Neural cell (in vitro differentiated cells): ENCODE measurements at regions not wholly inside any gene's neighbourhood (a gene's known extent, or its start where the extent isn't known, plus 50 kb on each side); places are given as distances from the start of the nearest gene placed in this dataset.

Source experiments
- H2AFZ ChIP-seq: fragments of 200-600, 300-800 bp; sonication (generic), shearing (Covaris generic); 2 replicates; pipeline ENCODE4 v1.6.0; 2014; ENCODE audit warnings: low read depth, mild to moderate bottlenecking, antibody characterized with exemption, low read length, moderate library complexity
- H3F3A ChIP-seq: fragments of 200-600 bp; shearing (Covaris generic); 2 replicates; pipeline ENCODE4 v1.6.1; 2016; ENCODE audit warnings: mild to moderate bottlenecking, moderate library complexity, mixed read lengths, antibody characterized with exemption, low read length; ENCODE audit not compliant: insufficient read depth, poor library complexity, severe bottlenecking
- H3K27ac ChIP-seq: fragments of 200-600, 300-800 bp; sonication (generic), shearing (Covaris generic); 2 replicates; pipeline ENCODE4 v1.5.1; 2014; ENCODE audit warnings: mild to moderate bottlenecking, low read length, moderate library complexity
- H3K27me3 ChIP-seq: fragments of 300-800, 200-600 bp; sonication (generic), shearing (Covaris generic); 2 replicates; pipeline ENCODE4 v1.6.0; 2014; ENCODE audit warnings: mild to moderate bottlenecking, low read depth, low read length, moderate library complexity; ENCODE audit not compliant: insufficient read depth
- H3K36me3 ChIP-seq: fragments of 300-800, 200-600 bp; sonication (generic), shearing (Covaris generic); 2 replicates; pipeline ENCODE4 v1.5.1; 2014; ENCODE audit warnings: mild to moderate bottlenecking, antibody characterized with exemption, low read length, moderate library complexity; ENCODE audit not compliant: insufficient read depth
- H3K4me2 ChIP-seq: fragments of 300-800, 200-600 bp; sonication (generic), shearing (Covaris generic); 2 replicates; pipeline ENCODE4 v1.6.0; 2014; ENCODE audit warnings: mild to moderate bottlenecking, low read length
- H3K4me3 ChIP-seq: fragments of 300-800, 200-600 bp; sonication (generic), shearing (Covaris generic); 2 replicates; pipeline ENCODE4 v1.5.1; 2014; ENCODE audit warnings: mild to moderate bottlenecking, low read length, moderate library complexity
- H3K79me2 ChIP-seq: fragments of 200-600 bp; shearing (Covaris generic); replicated peaks from 2 replicates; pipeline ENCODE4 v1.6.0; 2014; ENCODE audit warnings: mild to moderate bottlenecking, low read length, moderate library complexity; ENCODE audit not compliant: insufficient read depth
- H3K9ac ChIP-seq: fragments of 300-800, 200-600 bp; sonication (generic), shearing (Covaris generic); 2 replicates; pipeline ENCODE4 v1.6.1; 2016; ENCODE audit warnings: mild to moderate bottlenecking, low read length, mixed read lengths
- H3K9me2 ChIP-seq: fragments of 200-600 bp; shearing (Covaris generic); 2 replicates; pipeline ENCODE4 v1.6.1; 2016; ENCODE audit warnings: mild to moderate bottlenecking, low read length, mixed read lengths; ENCODE audit not compliant: insufficient read depth
- H3K9me3 ChIP-seq: fragments of 200-600, 300-800 bp; sonication (generic), shearing (Covaris generic); 2 replicates; pipeline ENCODE4 v1.6.1; 2016; ENCODE audit warnings: mild to moderate bottlenecking, mixed run types, low read length, moderate library complexity, mixed read lengths
- H4K20me1 ChIP-seq: fragments of 200-600 bp; shearing (Covaris generic); 2 replicates; pipeline ENCODE4 v1.6.1; 2016; ENCODE audit warnings: mild to moderate bottlenecking, mixed run types; ENCODE audit not compliant: insufficient read depth
- CTCF ChIP-seq: fragments of 450-650 bp; IDR thresholded peaks from 2 replicates; pipeline ENCODE4 v1.5.1; 2014; ENCODE audit warnings: antibody characterized with exemption, mild to moderate bottlenecking, moderate library complexity; ENCODE audit not compliant: poor library complexity, severe bottlenecking
- EP300 ChIP-seq: fragments of 450-650 bp; conservative IDR thresholded peaks from 2 replicates; pipeline ENCODE4 v1.6.1; 2014; ENCODE audit warnings: antibody characterized with exemption, mild to moderate bottlenecking, moderate library complexity; ENCODE audit not compliant: poor library complexity, severe bottlenecking
- EZH2 ChIP-seq: fragments of 200-600, 300-800 bp; shearing (Covaris generic), sonication (generic); IDR thresholded peaks from 2 replicates; pipeline ENCODE4 v1.6.1; 2014; ENCODE audit warnings: antibody characterized with exemption, low read length, borderline replicate concordance, mild to moderate bottlenecking; ENCODE audit not compliant: insufficient read depth, poor library complexity, severe bottlenecking
- MXI1 ChIP-seq: fragments of 450-650 bp; conservative IDR thresholded peaks from 2 replicates; pipeline ENCODE4 v1.6.1; 2014; ENCODE audit warnings: antibody characterized with exemption, mild to moderate bottlenecking; ENCODE audit not compliant: poor library complexity, severe bottlenecking
- POLR2AphosphoS5 ChIP-seq: IDR thresholded peaks from 2 replicates; pipeline ENCODE4 v1.6.1; 2012
- RAD21 ChIP-seq: fragments of 450-650 bp; conservative IDR thresholded peaks from 2 replicates; pipeline ENCODE4 v1.6.1; 2014; ENCODE audit warnings: antibody characterized with exemption, mild to moderate bottlenecking, moderate library complexity
- REST ChIP-seq: IDR thresholded peaks from 2 replicates; pipeline ENCODE4 v1.6.1; 2012; ENCODE audit warnings: borderline replicate concordance
- SMC3 ChIP-seq: fragments of 450-650 bp; conservative IDR thresholded peaks from 2 replicates; pipeline ENCODE4 v1.6.1; 2014; ENCODE audit warnings: antibody characterized with exemption, mild to moderate bottlenecking, moderate library complexity; ENCODE audit not compliant: poor library complexity
- TAF1 ChIP-seq: IDR thresholded peaks from 2 replicates; pipeline ENCODE4 v1.6.1; 2012; ENCODE audit warnings: low read depth

- Histone ChIP-seq H4K20me1 (no peaks in the 10 kb centered on the region), H3K4me3 (no peak overlapping the region), H3K9ac (no peak overlapping the region), H3K79me2 (no peaks in the 10 kb centered on the region), H3K27me3 (no peaks in the 10 kb centered on the region), H3K9me2 (no peaks in the 10 kb centered on the region), H3K27ac (no peak overlapping the region), H3K4me2 (no peak overlapping the region), H3K9me3 (no peaks in the 10 kb centered on the region), H3K36me3 (no peaks in the 10 kb centered on the region), H3F3A (peaks cover 13% of the 10 kb centered on the region), H2AFZ (no peak overlapping the region)
- TF ChIP-seq CTCF, result no peak
- TF ChIP-seq EZH2, result no peak
- TF ChIP-seq SMC3, result no peak
- no peak for TF ChIP-seq REST
- TF ChIP-seq MXI1, result no peak
- TF ChIP-seq TAF1, result no peak
- TF ChIP-seq EP300, result no peak
- no peak for TF ChIP-seq POLR2AphosphoS5
- TF ChIP-seq RAD21, result no peak
Measured at GRCh38 chr12:124441443-124442194, 125.8 kb downstream of the NCOR2 start.

GRCh38 chr12:124440841-124441381, 126.5 kb downstream of the NCOR2 start:
- H2AFZ ChIP-seq, result no peak overlapping the region
- no peak overlapping the region for H3K4me3 ChIP-seq
- TF ChIP-seq RAD21, result no peak
- TF ChIP-seq REST, result no peak
- no peak for TF ChIP-seq TAF1
- TF ChIP-seq EZH2, result no peak
- TF ChIP-seq POLR2AphosphoS5, result no peak
- no peak for TF ChIP-seq EP300
- TF ChIP-seq SMC3, result no peak
- TF ChIP-seq MXI1, result no peak
- no peak for TF ChIP-seq CTCF
- no peaks in the 10 kb centered on the region for H3K36me3 ChIP-seq
- H3F3A ChIP-seq, result peaks cover 13% of the 10 kb centered on the region
- H3K9me2 ChIP-seq, result no peaks in the 10 kb centered on the region
- H4K20me1 ChIP-seq, result no peaks in the 10 kb centered on the region
- H3K27me3 ChIP-seq, result no peaks in the 10 kb centered on the region
- H3K27ac ChIP-seq, result no peak overlapping the region
- H3K9me3 ChIP-seq, result no peaks in the 10 kb centered on the region
- H3K4me2 ChIP-seq, result no peak overlapping the region
- no peaks in the 10 kb centered on the region for H3K79me2 ChIP-seq
- no peak overlapping the region for H3K9ac ChIP-seq
